GM18858 (cell line): ENCODE measurements at regions not wholly inside any gene's neighbourhood (a gene's known extent, or its start where the extent isn't known, plus 50 kb on each side); places are given as distances from the start of the nearest gene placed in this dataset.
"Not testable (repeated sequence)": the region's sequence is repeated elsewhere in the genome, so short reads cannot be mapped to it uniquely, and the experiment has no call there.

ENCODE experiments used
- ATAC-seq: cut with Tn5 transposase; IDR thresholded peaks from one replicate; pipeline ENCODE4 v1.9.1; 2021; ENCODE audit not compliant: unreplicated experiment

DNA sequence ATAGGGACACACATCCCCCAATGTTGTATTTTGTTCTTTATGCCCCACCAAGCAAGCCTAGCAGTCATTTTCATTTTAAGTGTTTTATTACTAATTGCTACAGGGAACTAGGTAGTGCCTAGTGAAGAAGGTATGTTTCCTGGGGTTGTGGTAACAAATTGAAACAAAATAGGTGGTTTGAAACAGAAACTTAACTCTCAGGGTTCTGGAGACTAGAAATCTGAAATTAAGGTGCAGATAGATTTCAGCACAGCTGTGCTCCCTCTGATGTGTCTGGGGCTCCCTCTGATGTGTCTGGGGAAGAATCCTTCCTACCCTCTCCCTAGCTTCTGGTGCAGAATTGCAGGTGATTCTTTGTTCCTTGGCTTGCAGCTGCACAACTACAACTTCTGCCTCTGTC is 390.1 kb downstream of the ZFHX3 start:
- ATAC-seq = peak; percentile 92

DNA sequence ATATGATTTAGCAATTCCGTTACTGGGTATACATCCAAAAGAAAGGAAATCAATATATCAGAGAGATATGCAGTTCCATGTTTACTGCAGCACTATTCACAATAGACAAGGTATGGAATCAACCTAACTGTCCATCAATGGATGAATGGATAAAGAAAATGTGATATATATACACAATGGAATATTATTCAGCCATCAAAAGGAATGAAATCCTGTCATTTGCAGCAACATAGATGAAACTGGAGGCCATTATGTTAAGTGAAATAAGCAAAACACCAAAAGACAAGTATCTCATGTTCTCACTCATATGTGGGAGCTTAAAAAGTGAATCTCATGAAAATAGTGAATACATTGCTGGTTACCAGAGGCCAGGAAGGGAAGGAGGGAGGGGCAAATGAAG is 390.8 kb downstream of the ZFHX3 start:
- no peak for ATAC-seq

DNA sequence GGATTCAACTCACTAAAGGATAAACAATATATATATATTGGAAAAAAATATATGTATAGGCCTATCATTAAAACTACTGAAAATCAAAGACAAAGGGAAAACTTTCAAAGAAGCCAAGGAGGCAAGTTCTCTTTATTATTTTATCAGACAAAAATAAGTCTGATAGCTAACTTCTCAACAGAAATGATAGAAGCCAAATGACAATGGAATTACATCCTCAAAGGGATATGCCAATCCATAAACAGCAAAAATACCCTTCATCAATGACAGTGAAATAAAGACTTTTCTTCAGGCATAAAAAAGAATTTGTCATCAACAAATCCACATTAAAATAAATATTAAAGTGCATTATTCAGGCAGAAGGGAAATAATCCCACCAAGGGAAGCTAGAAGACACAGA is 393.4 kb downstream of the ZFHX3 start:
- no peak for ATAC-seq

- ATAC-seq = no peak
Measured at GRCh38 chr16:72649254-72649944, 398.5 kb downstream of the ZFHX3 start.

- no peak for ATAC-seq
Measured at GRCh38 chr16:72646615-72647014, 401.3 kb downstream of the ZFHX3 start.

GRCh38 chr16:72645538-72645937 is 402.4 kb downstream of the ZFHX3 start:
- no peak for ATAC-seq

DNA sequence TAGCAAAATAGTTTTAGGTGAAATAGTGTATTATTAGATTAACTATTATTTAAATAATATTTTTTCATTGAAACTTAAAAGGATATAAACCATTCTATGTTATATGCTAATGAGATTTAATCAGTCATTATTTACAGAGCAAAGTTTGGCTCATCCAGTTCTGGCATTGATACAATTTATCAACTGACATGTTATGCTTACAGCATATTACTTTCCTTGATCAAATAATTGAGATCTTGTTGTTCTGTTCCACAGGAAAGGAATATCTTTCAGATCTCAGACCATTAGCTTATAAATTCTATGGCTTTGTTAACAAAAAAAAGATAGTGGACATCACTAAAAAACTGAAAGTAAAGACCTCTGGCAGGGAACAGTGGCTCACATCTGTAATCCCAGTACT is 403.0 kb downstream of the ZFHX3 start:
- no peak for ATAC-seq

GRCh38 chr16:72639494-72639893 is 408.4 kb downstream of the ZFHX3 start:
- ATAC-seq = no peak

DNA sequence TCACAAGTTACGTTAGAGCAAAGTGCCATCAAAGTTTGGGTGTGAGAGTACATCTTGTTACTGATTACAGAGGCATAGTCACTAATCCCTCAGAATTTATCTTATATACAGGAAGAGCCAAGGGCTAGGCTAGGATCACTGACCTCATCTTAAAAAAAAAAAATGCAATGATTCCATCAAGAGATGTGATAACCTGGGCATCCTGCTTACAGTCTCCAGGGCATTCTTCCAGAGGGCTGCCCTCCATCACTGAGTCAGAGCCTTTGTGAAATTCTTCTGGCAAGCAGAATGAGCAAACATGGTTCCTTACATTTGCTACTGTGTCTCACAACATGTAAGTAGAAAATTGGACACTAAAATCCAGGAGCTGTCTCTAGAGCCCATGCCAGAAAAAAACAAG is 410.6 kb downstream of the ZFHX3 start:
- ATAC-seq = no peak

DNA sequence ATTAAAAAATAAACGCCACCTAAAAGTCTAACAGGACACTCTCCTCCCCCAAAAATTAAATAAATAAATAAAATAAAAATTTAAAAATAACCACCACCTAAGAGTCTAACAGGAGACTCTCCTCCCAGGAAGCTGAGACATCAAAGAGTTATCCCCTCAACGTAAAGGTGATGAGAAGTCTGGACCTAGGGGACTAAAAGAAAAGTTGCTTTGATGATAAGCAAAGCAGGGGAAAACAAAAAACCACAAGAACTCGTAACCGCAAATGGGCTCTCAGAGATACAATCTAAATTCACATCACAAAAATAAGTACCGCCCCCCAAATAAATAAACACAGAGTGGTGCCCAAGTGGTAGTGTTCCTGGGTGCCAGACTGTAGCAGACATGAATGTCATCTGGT is 412.2 kb downstream of the ZFHX3 start:
- ATAC-seq = no peak

DNA sequence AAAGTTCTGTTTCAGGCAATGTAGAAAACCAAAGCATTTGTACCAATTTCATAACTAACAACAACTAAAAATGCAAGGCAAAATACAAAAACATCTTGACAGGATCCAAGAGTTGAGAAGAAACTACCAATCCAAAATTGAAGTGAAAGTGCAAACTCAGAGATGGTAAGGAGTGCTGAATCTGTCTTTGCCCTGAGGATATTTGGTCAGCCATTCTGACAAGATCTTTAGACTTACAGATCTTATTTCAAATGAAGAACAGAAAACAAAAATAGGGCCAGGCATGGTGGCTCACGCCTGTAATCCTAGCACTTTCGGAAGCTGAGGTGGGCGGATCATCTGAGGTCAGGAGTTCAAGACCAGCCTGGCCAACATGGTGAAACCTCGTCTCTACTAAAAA is 412.8 kb downstream of the ZFHX3 start:
- no peak for ATAC-seq

DNA sequence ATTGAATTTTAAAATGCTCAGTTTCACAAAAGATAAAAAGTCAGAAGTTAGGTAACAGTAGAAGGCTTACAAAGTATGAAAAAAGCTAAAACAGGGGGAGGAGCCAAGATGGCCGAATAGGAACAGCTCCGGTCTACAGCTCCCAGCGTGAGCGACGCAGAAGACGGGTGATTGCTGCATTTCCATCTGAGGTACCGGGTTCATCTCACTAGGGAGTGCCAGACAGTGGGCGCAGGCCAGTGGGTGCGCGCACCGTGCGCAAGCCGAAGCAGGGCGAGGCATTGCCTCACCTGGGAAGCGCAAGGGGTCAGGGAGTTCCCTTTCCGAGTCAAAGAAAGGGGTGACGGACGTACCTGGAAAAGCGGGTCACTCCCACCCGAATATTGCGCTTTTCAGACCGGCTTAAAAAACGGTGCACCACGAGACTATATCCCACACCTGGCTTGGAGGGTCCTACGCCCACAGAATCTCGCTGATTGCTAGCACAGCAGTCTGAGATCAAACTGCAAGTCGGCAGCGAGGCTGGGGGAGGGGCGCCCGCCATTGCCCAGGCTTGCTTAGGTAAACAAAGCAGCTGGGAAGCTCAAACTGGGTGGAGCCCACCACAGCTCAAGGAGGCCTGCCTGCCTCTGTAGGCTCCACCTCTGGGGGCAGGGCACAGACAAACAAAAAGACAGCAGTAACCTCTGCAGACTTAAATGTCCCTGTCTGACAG is 420.6 kb downstream of the ZFHX3 start:
- not testable (repeated sequence) for ATAC-seq

DNA sequence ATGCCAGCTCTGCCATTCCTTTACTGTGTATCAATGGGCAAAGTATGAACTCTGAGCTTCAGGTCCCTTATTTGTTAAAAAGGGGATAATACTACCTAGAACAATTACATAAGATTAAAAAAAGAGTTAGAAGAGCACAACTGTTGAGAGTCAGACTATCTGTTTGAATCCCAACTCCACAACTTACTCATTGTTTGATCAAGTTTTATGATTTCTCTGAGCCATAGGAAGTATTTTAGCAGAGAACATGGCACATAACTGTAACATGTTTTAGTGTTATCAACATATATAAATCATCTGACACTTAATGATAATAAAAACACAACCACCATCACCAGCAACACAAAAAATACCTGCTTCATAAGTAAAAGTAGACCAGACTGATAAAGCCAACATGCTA is 421.3 kb downstream of the ZFHX3 start:
- ATAC-seq = no peak

GRCh38 chr16:72621651-72622050 is 426.3 kb downstream of the ZFHX3 start:
- no peak for ATAC-seq

DNA sequence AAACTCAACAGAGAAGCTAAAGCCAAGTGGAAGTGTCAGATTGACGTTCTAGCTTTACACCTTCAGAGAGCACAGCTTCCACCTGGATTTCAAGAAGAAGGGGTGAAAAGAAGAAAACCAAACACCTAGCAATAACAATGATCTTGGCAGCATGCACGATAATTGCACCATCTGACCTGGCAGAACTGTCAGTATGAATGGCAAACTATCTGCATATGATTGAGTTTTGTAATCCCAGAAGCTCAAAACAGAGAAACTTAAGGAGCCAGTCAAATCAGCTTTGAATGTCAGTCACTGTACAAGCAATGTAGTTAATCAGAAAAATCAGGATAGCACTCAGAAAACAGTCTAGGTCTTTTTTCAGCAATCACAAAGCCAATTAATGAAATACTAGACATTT is 427.1 kb downstream of the ZFHX3 start:
- no peak for ATAC-seq

DNA sequence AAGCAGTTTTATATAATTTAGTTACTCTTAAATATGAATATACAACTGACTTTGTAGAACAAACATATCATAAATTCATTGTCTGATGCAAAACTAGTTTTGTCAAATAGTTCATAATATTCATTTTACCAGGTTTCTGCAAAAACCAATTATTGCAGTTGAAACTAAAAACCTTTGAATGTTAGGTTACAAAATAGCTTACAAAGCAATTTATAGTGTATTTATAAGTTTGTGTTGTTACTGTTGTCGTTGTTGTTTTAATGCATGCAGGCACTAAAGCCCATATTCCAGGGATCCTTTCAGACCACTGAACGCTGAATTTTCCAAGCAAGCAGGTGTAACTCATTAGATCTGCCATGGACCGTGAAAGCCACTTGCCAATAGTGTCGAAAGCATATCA is 427.6 kb downstream of the ZFHX3 start:
- no peak for ATAC-seq

GRCh38 chr16:72615856-72616255 is 432.1 kb downstream of the ZFHX3 start:
- no peak for ATAC-seq

DNA sequence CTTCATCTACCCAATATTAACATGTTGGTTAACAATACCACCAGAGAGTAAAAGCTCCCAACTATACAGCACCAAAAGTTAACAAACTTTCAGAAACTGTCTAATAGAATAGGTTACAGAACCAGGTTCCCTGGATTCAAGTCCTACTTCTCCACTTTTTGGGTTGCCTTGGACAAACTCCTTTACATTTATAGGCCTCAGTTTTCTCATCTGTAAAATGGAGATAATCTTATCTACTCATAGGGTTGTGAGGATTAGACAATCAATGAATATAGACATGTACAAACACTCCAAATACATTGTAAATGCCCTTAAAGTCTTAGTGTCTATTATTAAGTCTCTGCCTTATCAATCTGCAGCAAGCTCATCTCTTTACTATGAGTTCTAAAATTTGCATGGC is 435.2 kb downstream of the ZFHX3 start:
- no peak for ATAC-seq

- ATAC-seq = no peak
Measured at GRCh38 chr16:72612256-72612655, 435.7 kb downstream of the ZFHX3 start.

- no peak for ATAC-seq
Measured at GRCh38 chr16:72609933-72610332, 438.0 kb upstream of the PMFBP1 start.

- no peak for ATAC-seq
Measured at GRCh38 chr16:72609066-72609465, 437.1 kb upstream of the PMFBP1 start.

DNA sequence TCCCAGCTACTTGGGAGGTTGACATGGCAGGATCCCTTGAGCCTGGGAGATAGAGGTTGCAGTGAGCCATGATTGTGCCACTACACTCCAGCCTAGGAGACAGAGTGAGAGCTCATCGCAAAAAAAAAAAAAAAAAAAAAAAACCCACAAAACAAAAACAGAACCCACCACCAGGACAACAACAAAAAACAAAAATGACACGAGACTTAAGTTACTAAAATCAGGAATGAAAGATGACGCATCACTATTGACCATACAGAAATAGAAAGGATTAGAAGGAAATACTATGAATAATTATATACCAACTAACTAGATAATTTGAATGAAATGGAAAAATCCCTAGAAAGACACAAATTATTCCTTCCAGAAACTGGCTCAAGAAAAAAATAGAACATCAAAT is 432.4 kb upstream of the PMFBP1 start:
- ATAC-seq = peak; percentile 70

- no peak for ATAC-seq
Measured at GRCh38 chr16:72602499-72602898, 430.5 kb upstream of the PMFBP1 start.
